K562 (cell line): ENCODE measurements at regions not wholly inside any gene's neighbourhood (a gene's known extent, or its start where the extent isn't known, plus 50 kb on each side); places are given as distances from the start of the nearest gene placed in this dataset.

Experiments
- DIDO1 ChIP-seq: fragments of 450-650 bp; IDR thresholded peaks from 2 replicates; pipeline ENCODE4 v1.6.1; 2016; ENCODE audit warnings: low read depth, missing biosample characterization, missing genetic modification characterization
- EGR1 ChIP-seq: fragments of 450-650 bp; conservative IDR thresholded peaks from 2 replicates; pipeline ENCODE4 v1.6.1; 2017; ENCODE audit warnings: mild to moderate bottlenecking
- MYNN ChIP-seq, 2 experiments: sonication (generic); formaldehyde crosslinking in 1 of 2; IDR thresholded peaks; 2 replicates each; pipeline versions ENCODE4 v1.5.0 to v1.6.1; 2016 to 2020; ENCODE audit warnings: antibody characterized with exemption in 1 of 2, missing genetic modification reagents in 1 of 2
- NFRKB ChIP-seq: fragments of 450-650 bp; IDR thresholded peaks from 2 replicates; pipeline ENCODE4 v1.6.1; 2016; ENCODE audit warnings: low read depth
- PML ChIP-seq: IDR thresholded peaks from 2 replicates; pipeline ENCODE4 v1.6.1; 2012; ENCODE audit warnings: low read length, inconsistent platforms
- SRSF7 ChIP-seq: fragments of 200-400 bp; formaldehyde crosslinking; optimal IDR thresholded peaks from 2 replicates; pipeline ENCODE3; 2017; ENCODE audit warnings: mild to moderate bottlenecking, low read depth, low read length
- TAF9B ChIP-seq: fragments of 450-650 bp; IDR thresholded peaks from 2 replicates; pipeline ENCODE4 v1.6.1; 2018; ENCODE audit warnings: mild to moderate bottlenecking; ENCODE audit not compliant: partially characterized antibody
- U2AF1 ChIP-seq: fragments of 200-400 bp; formaldehyde crosslinking; optimal IDR thresholded peaks from 2 replicates; pipeline ENCODE3; 2017; ENCODE audit warnings: mild to moderate bottlenecking, low read depth, low read length, moderate library complexity
- ZKSCAN8 ChIP-seq: fragments of 200-800 bp; sonication (Bioruptor generic); IDR thresholded peaks from 2 replicates; pipeline ENCODE4 v1.6.1; 2016; ENCODE audit warnings: missing genetic modification characterization, missing compliant biosample characterization
- ZNF263 ChIP-seq: sonication (generic); formaldehyde crosslinking; IDR thresholded peaks from 2 replicates; pipeline ENCODE4 v1.8.0; 2022; ENCODE audit warnings: mild to moderate bottlenecking, missing genetic modification reagents, borderline replicate concordance
- ZNF282 ChIP-seq: sonication (generic); formaldehyde crosslinking; IDR thresholded peaks from 2 replicates; pipeline ENCODE4 v1.8.1; 2023; ENCODE audit warnings: missing genetic modification reagents
- TF ChIP-seq, protein P1 (sequence below), 3 experiments: IDR thresholded peaks in 2 of 3; conservative IDR thresholded peaks in 1 of 3; 2 replicates each; pipeline ENCODE4 v1.5.1; 2011 to 2012; ENCODE audit warnings: low read length in 3 of 3, mild to moderate bottlenecking in 3 of 3, control low read depth in 2 of 3, improper control_type of control experiment in 1 of 3, inconsistent platforms in 1 of 3, low read depth in 1 of 3, mixed read lengths in 1 of 3, moderate library complexity in 1 of 3; ENCODE audit not compliant: insufficient read depth in 2 of 3
- TF ChIP-seq, protein P2 (sequence below): sonication (generic); formaldehyde crosslinking; IDR thresholded peaks from 2 replicates; pipeline ENCODE4 v1.8.0; 2022; ENCODE audit warnings: mild to moderate bottlenecking, missing genetic modification reagents
- TF ChIP-seq, protein P3 (sequence below): fragments of 450-650 bp; IDR thresholded peaks from 2 replicates; pipeline ENCODE4 v1.6.1; 2016; ENCODE audit warnings: mild to moderate bottlenecking
- TF ChIP-seq, protein P4 (sequence below), 2 experiments: IDR thresholded peaks; 2 replicates each; pipeline ENCODE4 v1.6.1; 2011; ENCODE audit warnings: borderline replicate concordance in 1 of 2, control low read depth in 1 of 2, low read depth in 1 of 2, low read length in 1 of 2, mild to moderate bottlenecking in 1 of 2, mixed read lengths in 1 of 2, moderate library complexity in 1 of 2; ENCODE audit not compliant: insufficient read depth in 1 of 2, insufficient read length in 1 of 2, poor library complexity in 1 of 2, severe bottlenecking in 1 of 2; ENCODE audit errors: extremely low read depth in 1 of 2
- TF ChIP-seq, protein P5 (sequence below): fragments of 450-650 bp; conservative IDR thresholded peaks from 2 replicates; pipeline ENCODE4 v1.6.1; 2016; ENCODE audit warnings: missing genetic modification characterization, low read depth, mild to moderate bottlenecking, control low read depth, missing compliant biosample characterization

DNA sequence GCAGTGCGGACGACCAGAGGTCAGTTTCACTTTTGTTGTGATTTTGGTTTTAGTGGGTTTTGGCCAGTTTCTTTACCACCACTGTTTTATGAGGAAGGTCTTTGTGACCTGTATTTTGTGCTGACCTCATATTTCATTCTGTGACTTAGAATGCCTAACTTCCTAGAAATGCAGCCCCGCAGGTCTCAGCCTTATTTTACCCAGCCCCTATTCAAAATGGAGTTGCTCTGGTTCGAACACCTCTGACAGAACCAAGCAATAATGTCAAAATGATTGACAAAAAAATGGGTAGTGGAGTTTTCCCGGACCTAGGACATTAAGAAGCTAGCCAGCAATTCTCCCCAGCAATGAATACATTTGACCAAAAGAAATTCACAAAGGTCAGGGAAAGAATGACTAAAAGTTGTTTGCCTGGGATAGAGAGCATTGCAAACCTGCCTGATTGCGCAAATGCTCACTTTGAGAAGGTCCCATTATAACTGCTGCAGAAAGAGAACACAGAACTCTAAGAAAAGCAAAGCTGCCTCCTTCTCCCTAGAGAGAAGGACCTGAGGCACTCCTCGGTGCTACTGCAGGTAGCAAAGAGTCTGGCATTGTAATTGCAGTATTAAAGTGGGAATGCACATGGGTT, 288.8 kb downstream of the ADGB start (continued):
- TF ChIP-seq, protein P1, sequence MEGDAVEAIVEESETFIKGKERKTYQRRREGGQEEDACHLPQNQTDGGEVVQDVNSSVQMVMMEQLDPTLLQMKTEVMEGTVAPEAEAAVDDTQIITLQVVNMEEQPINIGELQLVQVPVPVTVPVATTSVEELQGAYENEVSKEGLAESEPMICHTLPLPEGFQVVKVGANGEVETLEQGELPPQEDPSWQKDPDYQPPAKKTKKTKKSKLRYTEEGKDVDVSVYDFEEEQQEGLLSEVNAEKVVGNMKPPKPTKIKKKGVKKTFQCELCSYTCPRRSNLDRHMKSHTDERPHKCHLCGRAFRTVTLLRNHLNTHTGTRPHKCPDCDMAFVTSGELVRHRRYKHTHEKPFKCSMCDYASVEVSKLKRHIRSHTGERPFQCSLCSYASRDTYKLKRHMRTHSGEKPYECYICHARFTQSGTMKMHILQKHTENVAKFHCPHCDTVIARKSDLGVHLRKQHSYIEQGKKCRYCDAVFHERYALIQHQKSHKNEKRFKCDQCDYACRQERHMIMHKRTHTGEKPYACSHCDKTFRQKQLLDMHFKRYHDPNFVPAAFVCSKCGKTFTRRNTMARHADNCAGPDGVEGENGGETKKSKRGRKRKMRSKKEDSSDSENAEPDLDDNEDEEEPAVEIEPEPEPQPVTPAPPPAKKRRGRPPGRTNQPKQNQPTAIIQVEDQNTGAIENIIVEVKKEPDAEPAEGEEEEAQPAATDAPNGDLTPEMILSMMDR (IDR thresholded peaks at IDR 0.05 in 2 of 3, conservative IDR thresholded peaks at IDR 0.05 in 1 of 3; ENCODE audit: insufficient read depth in 2 of 3, low read depth in 1 of 3, low read length in 3 of 3): no peak; a peak in 1 of 6 replicates
- TF ChIP-seq ZNF263 (CRISPR knock-in tag): no peak
- peak; percentile 51 for TF ChIP-seq NFRKB
- peak; percentile 99 for TF ChIP-seq ZKSCAN8 (CRISPR knock-in tag)
- peak; percentile 99 for TF ChIP-seq DIDO1 (tag)
- no peak for TF ChIP-seq SRSF7
- TF ChIP-seq, protein P2, sequence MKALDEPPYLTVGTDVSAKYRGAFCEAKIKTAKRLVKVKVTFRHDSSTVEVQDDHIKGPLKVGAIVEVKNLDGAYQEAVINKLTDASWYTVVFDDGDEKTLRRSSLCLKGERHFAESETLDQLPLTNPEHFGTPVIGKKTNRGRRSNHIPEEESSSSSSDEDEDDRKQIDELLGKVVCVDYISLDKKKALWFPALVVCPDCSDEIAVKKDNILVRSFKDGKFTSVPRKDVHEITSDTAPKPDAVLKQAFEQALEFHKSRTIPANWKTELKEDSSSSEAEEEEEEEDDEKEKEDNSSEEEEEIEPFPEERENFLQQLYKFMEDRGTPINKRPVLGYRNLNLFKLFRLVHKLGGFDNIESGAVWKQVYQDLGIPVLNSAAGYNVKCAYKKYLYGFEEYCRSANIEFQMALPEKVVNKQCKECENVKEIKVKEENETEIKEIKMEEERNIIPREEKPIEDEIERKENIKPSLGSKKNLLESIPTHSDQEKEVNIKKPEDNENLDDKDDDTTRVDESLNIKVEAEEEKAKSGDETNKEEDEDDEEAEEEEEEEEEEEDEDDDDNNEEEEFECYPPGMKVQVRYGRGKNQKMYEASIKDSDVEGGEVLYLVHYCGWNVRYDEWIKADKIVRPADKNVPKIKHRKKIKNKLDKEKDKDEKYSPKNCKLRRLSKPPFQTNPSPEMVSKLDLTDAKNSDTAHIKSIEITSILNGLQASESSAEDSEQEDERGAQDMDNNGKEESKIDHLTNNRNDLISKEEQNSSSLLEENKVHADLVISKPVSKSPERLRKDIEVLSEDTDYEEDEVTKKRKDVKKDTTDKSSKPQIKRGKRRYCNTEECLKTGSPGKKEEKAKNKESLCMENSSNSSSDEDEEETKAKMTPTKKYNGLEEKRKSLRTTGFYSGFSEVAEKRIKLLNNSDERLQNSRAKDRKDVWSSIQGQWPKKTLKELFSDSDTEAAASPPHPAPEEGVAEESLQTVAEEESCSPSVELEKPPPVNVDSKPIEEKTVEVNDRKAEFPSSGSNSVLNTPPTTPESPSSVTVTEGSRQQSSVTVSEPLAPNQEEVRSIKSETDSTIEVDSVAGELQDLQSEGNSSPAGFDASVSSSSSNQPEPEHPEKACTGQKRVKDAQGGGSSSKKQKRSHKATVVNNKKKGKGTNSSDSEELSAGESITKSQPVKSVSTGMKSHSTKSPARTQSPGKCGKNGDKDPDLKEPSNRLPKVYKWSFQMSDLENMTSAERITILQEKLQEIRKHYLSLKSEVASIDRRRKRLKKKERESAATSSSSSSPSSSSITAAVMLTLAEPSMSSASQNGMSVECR: no peak
- no peak for TF ChIP-seq ZNF282 (CRISPR knock-in tag)
- TF ChIP-seq, protein P3, sequence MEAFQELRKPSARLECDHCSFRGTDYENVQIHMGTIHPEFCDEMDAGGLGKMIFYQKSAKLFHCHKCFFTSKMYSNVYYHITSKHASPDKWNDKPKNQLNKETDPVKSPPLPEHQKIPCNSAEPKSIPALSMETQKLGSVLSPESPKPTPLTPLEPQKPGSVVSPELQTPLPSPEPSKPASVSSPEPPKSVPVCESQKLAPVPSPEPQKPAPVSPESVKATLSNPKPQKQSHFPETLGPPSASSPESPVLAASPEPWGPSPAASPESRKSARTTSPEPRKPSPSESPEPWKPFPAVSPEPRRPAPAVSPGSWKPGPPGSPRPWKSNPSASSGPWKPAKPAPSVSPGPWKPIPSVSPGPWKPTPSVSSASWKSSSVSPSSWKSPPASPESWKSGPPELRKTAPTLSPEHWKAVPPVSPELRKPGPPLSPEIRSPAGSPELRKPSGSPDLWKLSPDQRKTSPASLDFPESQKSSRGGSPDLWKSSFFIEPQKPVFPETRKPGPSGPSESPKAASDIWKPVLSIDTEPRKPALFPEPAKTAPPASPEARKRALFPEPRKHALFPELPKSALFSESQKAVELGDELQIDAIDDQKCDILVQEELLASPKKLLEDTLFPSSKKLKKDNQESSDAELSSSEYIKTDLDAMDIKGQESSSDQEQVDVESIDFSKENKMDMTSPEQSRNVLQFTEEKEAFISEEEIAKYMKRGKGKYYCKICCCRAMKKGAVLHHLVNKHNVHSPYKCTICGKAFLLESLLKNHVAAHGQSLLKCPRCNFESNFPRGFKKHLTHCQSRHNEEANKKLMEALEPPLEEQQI: no peak
- TF ChIP-seq, protein P4, sequence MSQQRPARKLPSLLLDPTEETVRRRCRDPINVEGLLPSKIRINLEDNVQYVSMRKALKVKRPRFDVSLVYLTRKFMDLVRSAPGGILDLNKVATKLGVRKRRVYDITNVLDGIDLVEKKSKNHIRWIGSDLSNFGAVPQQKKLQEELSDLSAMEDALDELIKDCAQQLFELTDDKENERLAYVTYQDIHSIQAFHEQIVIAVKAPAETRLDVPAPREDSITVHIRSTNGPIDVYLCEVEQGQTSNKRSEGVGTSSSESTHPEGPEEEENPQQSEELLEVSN (IDR thresholded peaks at IDR 0.05; ENCODE audit: borderline replicate concordance in 1 of 2, extremely low read depth in 1 of 2, insufficient read depth in 1 of 2, insufficient read length in 1 of 2, low read depth in 1 of 2, low read length in 1 of 2, poor library complexity in 1 of 2, severe bottlenecking in 1 of 2): no peak
- no peak for TF ChIP-seq EGR1
- TF ChIP-seq PML: no peak
- TF ChIP-seq MYNN (IDR thresholded peaks at IDR 0.05): no peak
- TF ChIP-seq MYNN (CRISPR knock-in tag; IDR thresholded peaks at IDR 0.05): no peak
- TF ChIP-seq, protein P5, sequence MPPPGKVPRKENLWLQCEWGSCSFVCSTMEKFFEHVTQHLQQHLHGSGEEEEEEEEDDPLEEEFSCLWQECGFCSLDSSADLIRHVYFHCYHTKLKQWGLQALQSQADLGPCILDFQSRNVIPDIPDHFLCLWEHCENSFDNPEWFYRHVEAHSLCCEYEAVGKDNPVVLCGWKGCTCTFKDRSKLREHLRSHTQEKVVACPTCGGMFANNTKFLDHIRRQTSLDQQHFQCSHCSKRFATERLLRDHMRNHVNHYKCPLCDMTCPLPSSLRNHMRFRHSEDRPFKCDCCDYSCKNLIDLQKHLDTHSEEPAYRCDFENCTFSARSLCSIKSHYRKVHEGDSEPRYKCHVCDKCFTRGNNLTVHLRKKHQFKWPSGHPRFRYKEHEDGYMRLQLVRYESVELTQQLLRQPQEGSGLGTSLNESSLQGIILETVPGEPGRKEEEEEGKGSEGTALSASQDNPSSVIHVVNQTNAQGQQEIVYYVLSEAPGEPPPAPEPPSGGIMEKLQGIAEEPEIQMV (tag): peak; percentile 98
- no peak for TF ChIP-seq U2AF1
- peak; percentile 13 for TF ChIP-seq TAF9B
